GM18505 (cell line): ENCODE measurements at regions not wholly inside any gene's neighbourhood (a gene's known extent, or its start where the extent isn't known, plus 50 kb on each side); places are given as distances from the start of the nearest gene placed in this dataset.

Experiments used
- ATAC-seq: cut with Tn5 transposase; IDR thresholded peaks from one replicate; pipeline ENCODE4 v1.9.1; 2021; ENCODE audit not compliant: unreplicated experiment
- POLR2A ChIP-seq: IDR thresholded peaks from 4 replicates; pipeline ENCODE4 v1.6.1; 2011; ENCODE audit warnings: borderline replicate concordance; ENCODE audit not compliant: insufficient read depth, insufficient read length; ENCODE audit errors: extremely low read depth

GRCh38 chr6:77183447-77183846, 279.8 kb downstream of the HTR1B start:
- TF ChIP-seq POLR2A = no peak
- no peak for ATAC-seq

GRCh38 chr6:77181749-77182148, 281.5 kb downstream of the HTR1B start:
- TF ChIP-seq POLR2A = no peak
- ATAC-seq = no peak

- no peak for ATAC-seq
- no peak for TF ChIP-seq POLR2A
Observed at GRCh38 chr6:77180326-77180725, 283.0 kb downstream of the HTR1B start.

GRCh38 chr6:77178821-77179220, 284.5 kb downstream of the HTR1B start:
- TF ChIP-seq POLR2A = no peak
- no peak for ATAC-seq

- TF ChIP-seq POLR2A = no peak
- ATAC-seq = no peak
Observed at GRCh38 chr6:77177470-77177869, 285.8 kb downstream of the HTR1B start.

GRCh38 chr6:77173472-77174074, 289.7 kb downstream of the HTR1B start:
- ATAC-seq = no peak
- no peak for TF ChIP-seq POLR2A

- no peak for ATAC-seq
- TF ChIP-seq POLR2A = no peak
Observed at GRCh38 chr6:77172578-77172977, 290.7 kb downstream of the HTR1B start.

- TF ChIP-seq POLR2A = no peak
- no peak for ATAC-seq
Observed at GRCh38 chr6:77159730-77160129, 303.6 kb downstream of the HTR1B start.

- ATAC-seq = no peak
- TF ChIP-seq POLR2A = no peak
Observed at GRCh38 chr6:77151241-77151640, 312.1 kb downstream of the HTR1B start.

- no peak for TF ChIP-seq POLR2A
- no peak for ATAC-seq
Observed at GRCh38 chr6:77150736-77151135, 312.6 kb downstream of the HTR1B start.

GRCh38 chr6:77145244-77145643, 318.0 kb downstream of the HTR1B start:
- no peak for TF ChIP-seq POLR2A
- ATAC-seq = no peak

- TF ChIP-seq POLR2A = no peak
- ATAC-seq = no peak
Observed at GRCh38 chr6:77143659-77144447, 319.4 kb downstream of the HTR1B start.

GRCh38 chr6:77136086-77136485, 327.2 kb downstream of the HTR1B start:
- TF ChIP-seq POLR2A = no peak

GRCh38 chr6:77133031-77133430, 330.3 kb downstream of the HTR1B start:
- no peak for TF ChIP-seq POLR2A
- no peak for ATAC-seq

More at GRCh38 chr6:77136086-77136485, 327.2 kb downstream of the HTR1B start:
- ATAC-seq = no peak

GRCh38 chr6:77131426-77131825, 331.9 kb downstream of the HTR1B start:
- ATAC-seq = no peak
- no peak for TF ChIP-seq POLR2A

- no peak for ATAC-seq
- TF ChIP-seq POLR2A = no peak
Observed at GRCh38 chr6:77124604-77125003, 338.7 kb downstream of the HTR1B start.
